Progenitor cell of endocrine pancreas (in vitro differentiated cells): ENCODE measurements at regions not wholly inside any gene's neighbourhood (a gene's known extent, or its start where the extent isn't known, plus 50 kb on each side); places are given as distances from the start of the nearest gene placed in this dataset.

Experiments
- DNase-seq: peaks from one replicate; pipeline ENCODE4 v3.0.0; 2021; ENCODE audit warnings: low spot score; ENCODE audit not compliant: unreplicated experiment
- H3K27ac Mint-ChIP-seq: 2 replicates; pipeline ENCODE4 v1.8.0; 2021; ENCODE audit warnings: mild to moderate bottlenecking, moderate library complexity, mixed read lengths
- H3K27me3 Mint-ChIP-seq: 2 replicates; pipeline ENCODE4 v1.8.0; 2021; ENCODE audit warnings: mixed read lengths
- H3K36me3 Mint-ChIP-seq: 2 replicates; pipeline ENCODE4 v1.8.0; 2022; ENCODE audit warnings: mixed read lengths; ENCODE audit not compliant: insufficient read depth
- H3K4me1 Mint-ChIP-seq: 2 replicates; pipeline ENCODE4 v1.8.0; 2021; ENCODE audit warnings: low read depth, mixed read lengths
- H3K4me3 Mint-ChIP-seq: 2 replicates; pipeline ENCODE4 v1.8.0; 2021; ENCODE audit warnings: low read depth, mild to moderate bottlenecking, moderate library complexity, mixed read lengths
- H3K9me3 Mint-ChIP-seq: 2 replicates; pipeline ENCODE4 v1.8.0; 2021; ENCODE audit warnings: low read depth, mixed read lengths
- CTCF ChIP-seq: fragments of 200-600 bp; sonication (generic); IDR thresholded peaks from one replicate; pipeline ENCODE4 v1.5.0; 2021; ENCODE audit warnings: antibody characterized with exemption, mild to moderate bottlenecking; ENCODE audit not compliant: unreplicated experiment

DNA sequence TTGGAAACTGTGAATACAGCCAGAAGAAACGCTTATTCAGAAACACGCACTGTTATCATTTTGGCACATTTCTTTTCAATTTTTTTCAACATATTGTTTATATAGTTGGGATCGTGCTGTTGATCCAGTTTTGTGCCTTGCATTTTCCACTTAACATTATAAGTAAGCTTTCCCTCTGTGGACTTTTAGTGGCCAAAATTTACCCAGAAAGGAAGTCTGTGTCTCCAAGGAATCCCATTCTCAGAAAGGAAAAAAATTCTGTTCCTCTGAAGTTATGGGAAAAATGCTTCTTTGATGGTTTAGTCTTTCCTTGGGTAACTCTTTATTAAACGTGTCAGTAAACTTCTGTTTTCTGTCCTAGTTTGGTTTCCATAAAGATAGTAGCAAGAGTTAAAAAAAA is 280.0 kb downstream of the REEP3 start:
- no peak for DNase-seq
- no peak for TF ChIP-seq CTCF
- H3K27ac Mint-ChIP-seq: no peak overlapping the region
- H3K4me1 Mint-ChIP-seq: no peaks in the 10 kb centered on the region
- H3K27me3 Mint-ChIP-seq: no peaks in the 10 kb centered on the region
- no peaks in the 10 kb centered on the region for H3K36me3 Mint-ChIP-seq
- peaks cover 4% of the 10 kb centered on the region for H3K9me3 Mint-ChIP-seq
- H3K4me3 Mint-ChIP-seq: no peak overlapping the region

GRCh38 chr10:63806330-63806729 is 285.1 kb downstream of the REEP3 start:
- no peaks in the 10 kb centered on the region for H3K4me1 Mint-ChIP-seq
- H3K36me3 Mint-ChIP-seq: no peaks in the 10 kb centered on the region
- TF ChIP-seq CTCF: no peak
- H3K9me3 Mint-ChIP-seq: peaks cover 20% of the 10 kb centered on the region
- H3K27me3 Mint-ChIP-seq: no peaks in the 10 kb centered on the region
- no peak overlapping the region for H3K27ac Mint-ChIP-seq
- H3K4me3 Mint-ChIP-seq: no peak overlapping the region
- no peak for DNase-seq

- H3K27me3 Mint-ChIP-seq: no peaks in the 10 kb centered on the region
- H3K36me3 Mint-ChIP-seq: peaks cover 4% of the 10 kb centered on the region
- H3K27ac Mint-ChIP-seq: no peak overlapping the region
- H3K9me3 Mint-ChIP-seq: peaks cover 33% of the 10 kb centered on the region
- H3K4me1 Mint-ChIP-seq: no peaks in the 10 kb centered on the region
- TF ChIP-seq CTCF: no peak
- H3K4me3 Mint-ChIP-seq: no peak overlapping the region
- DNase-seq: no peak
Observed at GRCh38 chr10:63812501-63812900, 291.3 kb downstream of the REEP3 start.

GRCh38 chr10:63819753-63820329 is 298.6 kb downstream of the REEP3 start:
- DNase-seq: peak; percentile 37
- peak; percentile 76 for TF ChIP-seq CTCF
- H3K27me3 Mint-ChIP-seq: no peaks in the 10 kb centered on the region
- H3K4me3 Mint-ChIP-seq: no peak overlapping the region
- peaks cover 5% of the 10 kb centered on the region for H3K4me1 Mint-ChIP-seq
- H3K36me3 Mint-ChIP-seq: peaks cover 3% of the 10 kb centered on the region
- no peak overlapping the region for H3K27ac Mint-ChIP-seq
- H3K9me3 Mint-ChIP-seq: peaks cover 18% of the 10 kb centered on the region

DNA sequence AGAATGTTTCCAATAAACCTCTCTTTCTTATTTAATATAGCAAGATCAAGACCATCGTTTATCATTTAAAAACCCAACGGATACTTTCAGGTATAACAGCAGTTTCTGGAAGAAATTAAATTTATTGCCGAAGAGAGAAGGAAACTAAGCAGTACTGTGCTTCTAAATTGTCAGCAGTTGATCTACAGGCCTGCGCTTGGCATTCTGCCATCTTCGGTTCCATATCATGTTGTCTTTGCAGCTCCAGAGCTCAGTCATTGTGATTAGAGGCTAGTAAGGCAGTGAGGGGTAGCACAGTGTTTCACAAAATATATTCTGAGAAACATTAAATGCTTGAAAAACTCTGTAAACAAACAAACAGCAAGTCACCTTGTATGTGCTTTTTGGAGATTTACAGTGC is 301.3 kb downstream of the REEP3 start:
- peaks cover 14% of the 10 kb centered on the region for H3K9me3 Mint-ChIP-seq
- TF ChIP-seq CTCF: no peak
- H3K27ac Mint-ChIP-seq: no peak overlapping the region
- no peak for DNase-seq
- peaks cover 5% of the 10 kb centered on the region for H3K4me1 Mint-ChIP-seq
- H3K36me3 Mint-ChIP-seq: peaks cover 3% of the 10 kb centered on the region
- no peaks in the 10 kb centered on the region for H3K27me3 Mint-ChIP-seq
- no peak overlapping the region for H3K4me3 Mint-ChIP-seq
